HAP-1 (cell line): ENCODE measurements at regions not wholly inside any gene's neighbourhood (a gene's known extent, or its start where the extent isn't known, plus 50 kb on each side); places are given as distances from the start of the nearest gene placed in this dataset.

Source experiments
- DNase-seq, 2 experiments: peaks; one replicate each; pipeline ENCODE4 v3.0.0-alpha.2; 2016 to 2020; ENCODE audit warnings: low spot score in 2 of 2
- H3K27me3 ChIP-seq: fragments of 250-450 bp; sonication (Bioruptor Pico); 2 replicates; pipeline ENCODE4 v1.5.1; 2020; ENCODE audit warnings: low read depth, mild to moderate bottlenecking, moderate library complexity
- H3K36me3 ChIP-seq: fragments of 250-450 bp; sonication (Bioruptor Pico); replicated peaks from 2 replicates; pipeline ENCODE4 v1.5.1; 2020; ENCODE audit warnings: mild to moderate bottlenecking
- H3K4me1 ChIP-seq: fragments of 250-450 bp; sonication (Bioruptor Pico); 2 replicates; pipeline ENCODE4 v1.5.1; 2020; ENCODE audit warnings: mild to moderate bottlenecking
- H3K4me3 ChIP-seq: fragments of 250-450 bp; sonication (Bioruptor Pico); 2 replicates; pipeline ENCODE4 v1.5.1; 2020; ENCODE audit warnings: mild to moderate bottlenecking, moderate library complexity
- H3K9me3 ChIP-seq: fragments of 250-450 bp; sonication (Bioruptor Pico); 2 replicates; pipeline ENCODE4 v1.5.1; 2020; ENCODE audit warnings: mild to moderate bottlenecking, moderate library complexity
- in situ Hi-C: fragments of 300-500 bp; cut with MboI; formaldehyde crosslinking; loops from 3 replicates; pipeline ENCODE4 v1.14.3; 2020; ENCODE audit warnings: low sequenced_read_pairs, inconsistent platforms, mixed read lengths

- no peak for DNase-seq
- no peaks in the 10 kb centered on the region for H3K9me3 ChIP-seq
- H3K4me3 ChIP-seq = no peak overlapping the region
- H3K4me1 ChIP-seq = no peaks in the 10 kb centered on the region
- in situ Hi-C loops = no loop called here
- H3K27me3 ChIP-seq = no peaks in the 10 kb centered on the region
- H3K36me3 ChIP-seq = no peaks in the 10 kb centered on the region
Measured at GRCh38 chr3:13266005-13266404, 154.1 kb downstream of the NUP210 start.

- in situ Hi-C loops = no loop called here
- H3K4me1 ChIP-seq = no peaks in the 10 kb centered on the region
- H3K9me3 ChIP-seq = no peaks in the 10 kb centered on the region
- H3K36me3 ChIP-seq = no peaks in the 10 kb centered on the region
- H3K4me3 ChIP-seq = no peak overlapping the region
- DNase-seq = no peak
- no peaks in the 10 kb centered on the region for H3K27me3 ChIP-seq
Measured at GRCh38 chr3:13265507-13265906, 154.6 kb downstream of the NUP210 start.

GRCh38 chr3:13265016-13265415, 155.1 kb downstream of the NUP210 start:
- H3K27me3 ChIP-seq = no peaks in the 10 kb centered on the region
- H3K36me3 ChIP-seq = no peaks in the 10 kb centered on the region
- no peaks in the 10 kb centered on the region for H3K4me1 ChIP-seq
- in situ Hi-C loops = no loop called here
- H3K9me3 ChIP-seq = no peaks in the 10 kb centered on the region
- no peak for DNase-seq
- no peak overlapping the region for H3K4me3 ChIP-seq

- H3K4me3 ChIP-seq = no peak overlapping the region
- no peaks in the 10 kb centered on the region for H3K27me3 ChIP-seq
- no peaks in the 10 kb centered on the region for H3K36me3 ChIP-seq
- H3K4me1 ChIP-seq = no peaks in the 10 kb centered on the region
- no peak for DNase-seq
- in situ Hi-C loops = no loop called here
- H3K9me3 ChIP-seq = no peaks in the 10 kb centered on the region
Measured at GRCh38 chr3:13264468-13264795, 155.7 kb downstream of the NUP210 start.

- H3K4me3 ChIP-seq = no peak overlapping the region
- no peaks in the 10 kb centered on the region for H3K27me3 ChIP-seq
- in situ Hi-C loops = no loop called here
- no peaks in the 10 kb centered on the region for H3K36me3 ChIP-seq
- no peaks in the 10 kb centered on the region for H3K9me3 ChIP-seq
- no peak for DNase-seq
- no peaks in the 10 kb centered on the region for H3K4me1 ChIP-seq
Measured at GRCh38 chr3:13263770-13264467, 156.2 kb downstream of the NUP210 start.

GRCh38 chr3:13262493-13263211, 157.5 kb downstream of the NUP210 start:
- Histone ChIP-seq H3K9me3 (no peaks in the 10 kb centered on the region), H3K4me1 (no peaks in the 10 kb centered on the region), H3K4me3 (no peak overlapping the region), H3K27me3 (no peaks in the 10 kb centered on the region), H3K36me3 (no peaks in the 10 kb centered on the region)
- no peak for DNase-seq
- in situ Hi-C loops = no loop called here

- DNase-seq = no peak
- no peaks in the 10 kb centered on the region for H3K9me3 ChIP-seq
- in situ Hi-C loops = no loop called here
Measured at GRCh38 chr3:13261892-13262291, 158.2 kb downstream of the NUP210 start.

GRCh38 chr3:13261104-13261830, 158.9 kb downstream of the NUP210 start:
- Histone ChIP-seq H3K36me3 (no peaks in the 10 kb centered on the region), H3K4me1 (no peaks in the 10 kb centered on the region), H3K27me3 (no peaks in the 10 kb centered on the region), H3K9me3 (no peaks in the 10 kb centered on the region), H3K4me3 (no peak overlapping the region)
- no peak for DNase-seq
- in situ Hi-C loops = no loop called here

More at GRCh38 chr3:13261892-13262291, 158.2 kb downstream of the NUP210 start:
- Histone ChIP-seq H3K27me3 (no peaks in the 10 kb centered on the region), H3K4me1 (no peaks in the 10 kb centered on the region), H3K36me3 (no peaks in the 10 kb centered on the region), H3K4me3 (no peak overlapping the region)

GRCh38 chr3:13260259-13261103, 159.6 kb downstream of the NUP210 start:
- H3K27me3 ChIP-seq = no peaks in the 10 kb centered on the region
- no peaks in the 10 kb centered on the region for H3K36me3 ChIP-seq
- no peak overlapping the region for H3K4me3 ChIP-seq
- no peaks in the 10 kb centered on the region for H3K4me1 ChIP-seq
- in situ Hi-C loops = no loop called here
- DNase-seq = no peak
- H3K9me3 ChIP-seq = no peaks in the 10 kb centered on the region

- no peaks in the 10 kb centered on the region for H3K9me3 ChIP-seq
- no peaks in the 10 kb centered on the region for H3K36me3 ChIP-seq
- H3K27me3 ChIP-seq = no peaks in the 10 kb centered on the region
- no peak for DNase-seq
- no peak overlapping the region for H3K4me3 ChIP-seq
- in situ Hi-C loops = no loop called here
- no peaks in the 10 kb centered on the region for H3K4me1 ChIP-seq
Measured at GRCh38 chr3:13259831-13260230, 160.3 kb downstream of the NUP210 start.

GRCh38 chr3:13258986-13259514, 161.1 kb downstream of the NUP210 start:
- Histone ChIP-seq H3K4me3 (no peak overlapping the region), H3K36me3 (no peaks in the 10 kb centered on the region), H3K4me1 (no peaks in the 10 kb centered on the region), H3K9me3 (no peaks in the 10 kb centered on the region), H3K27me3 (no peaks in the 10 kb centered on the region)
- in situ Hi-C loops = no loop called here
- no peak for DNase-seq

- Histone ChIP-seq H3K9me3 (no peaks in the 10 kb centered on the region), H3K4me1 (no peaks in the 10 kb centered on the region), H3K36me3 (no peaks in the 10 kb centered on the region), H3K27me3 (no peaks in the 10 kb centered on the region), H3K4me3 (no peak overlapping the region)
- no peak for DNase-seq
- in situ Hi-C loops = no loop called here
Measured at GRCh38 chr3:13258280-13258679, 161.8 kb downstream of the NUP210 start.

GRCh38 chr3:13257666-13258065, 162.5 kb downstream of the NUP210 start:
- Histone ChIP-seq H3K4me1 (no peaks in the 10 kb centered on the region), H3K9me3 (no peaks in the 10 kb centered on the region), H3K4me3 (no peak overlapping the region), H3K36me3 (no peaks in the 10 kb centered on the region), H3K27me3 (no peaks in the 10 kb centered on the region)
- DNase-seq = no peak
- in situ Hi-C loops = no loop called here
